Smooth muscle cell (in vitro differentiated cells): ENCODE measurements at regions not wholly inside any gene's neighbourhood (a gene's known extent, or its start where the extent isn't known, plus 50 kb on each side); places are given as distances from the start of the nearest gene placed in this dataset.

Experiments
- DNase-seq: peaks from one replicate; lab custom pipeline; 2025; ENCODE audit not compliant: unreplicated experiment; lab: John Stamatoyannopoulos, UW
- H2AFZ ChIP-seq: fragments of 200-600 bp; sonication (generic); 2 replicates; pipeline ENCODE4 v1.6.0; 2016; ENCODE audit warnings: antibody characterized with exemption, low read depth, mild to moderate bottlenecking
- H3F3A ChIP-seq: fragments of 200-600 bp; sonication (generic); 2 replicates; pipeline ENCODE4 v1.6.0; 2017; ENCODE audit warnings: antibody characterized with exemption, low read depth
- H3K27ac ChIP-seq: fragments of 200-600 bp; sonication (generic); 2 replicates; pipeline ENCODE4 v1.5.1; 2016; ENCODE audit warnings: low read depth, mild to moderate bottlenecking
- H3K27me3 ChIP-seq: fragments of 200-600 bp; sonication (generic); 2 replicates; pipeline ENCODE4 v1.6.1; 2016; ENCODE audit warnings: low read depth, mild to moderate bottlenecking
- H3K36me3 ChIP-seq: fragments of 200-600 bp; sonication (generic); 2 replicates; pipeline ENCODE4 v1.5.1; 2016; ENCODE audit warnings: low read depth
- H3K4me1 ChIP-seq: fragments of 200-600 bp; sonication (generic); 2 replicates; pipeline ENCODE4 v1.5.1; 2016; ENCODE audit warnings: low read depth
- H3K4me2 ChIP-seq: fragments of 200-600 bp; sonication (generic); 2 replicates; pipeline ENCODE4 v1.6.0; 2016; ENCODE audit warnings: mild to moderate bottlenecking
- H3K4me3 ChIP-seq: fragments of 200-600 bp; sonication (generic); 2 replicates; pipeline ENCODE4 v1.5.1; 2016; ENCODE audit warnings: mild to moderate bottlenecking
- H3K79me2 ChIP-seq: fragments of 200-600 bp; sonication (generic); 2 replicates; pipeline ENCODE4 v1.6.0; 2016; ENCODE audit warnings: low read depth, mild to moderate bottlenecking
- H3K9ac ChIP-seq: fragments of 200-600 bp; sonication (generic); 2 replicates; pipeline ENCODE4 v1.6.0; 2016; ENCODE audit warnings: low read depth
- H3K9me3 ChIP-seq: fragments of 200-600 bp; sonication (generic); replicated peaks from 2 replicates; pipeline ENCODE4 v1.5.1; 2016; ENCODE audit warnings: low read depth
- H4K20me1 ChIP-seq: fragments of 200-600 bp; sonication (generic); 2 replicates; pipeline ENCODE4 v1.6.0; 2016; ENCODE audit warnings: low read depth
- CTCF ChIP-seq: fragments of 200-600 bp; sonication (generic); IDR thresholded peaks from 2 replicates; pipeline ENCODE4 v1.5.1; 2017; ENCODE audit warnings: borderline replicate concordance, mild to moderate bottlenecking, antibody characterized with exemption; ENCODE audit not compliant: insufficient read depth, poor library complexity, severe bottlenecking
- WGBS: methylation state at CpG from one replicate; pipeline ENCODE4 v1.1.7; 2016; ENCODE audit warnings: low lambda C conversion rate; 5-methylcytosine and 5-hydroxymethylcytosine counted together

GRCh38 chr10:111275091-111275490 lies 198.3 kb downstream of the ADRA2A start:
- no peaks in the 10 kb centered on the region for H3F3A ChIP-seq
- no peaks in the 10 kb centered on the region for H3K9me3 ChIP-seq
- no peak overlapping the region for H3K4me2 ChIP-seq
- TF ChIP-seq CTCF: no peak
- H3K27me3 ChIP-seq: peaks cover 9% of the 10 kb centered on the region
- H3K79me2 ChIP-seq: no peaks in the 10 kb centered on the region
- H3K4me3 ChIP-seq: no peak overlapping the region
- no peak overlapping the region for H3K27ac ChIP-seq
- DNase-seq: no peak
- no peak overlapping the region for H3K9ac ChIP-seq
- H3K36me3 ChIP-seq: no peaks in the 10 kb centered on the region
- no peak overlapping the region for H2AFZ ChIP-seq
- H3K4me1 ChIP-seq: no peaks in the 10 kb centered on the region
- 86% methylated on average over 1 of the region's 1 CpG for WGBS
- H4K20me1 ChIP-seq: no peaks in the 10 kb centered on the region

GRCh38 chr10:111277661-111278060 lies 200.8 kb downstream of the ADRA2A start:
- no peaks in the 10 kb centered on the region for H3F3A ChIP-seq
- 85% methylated on average over 6 of the region's 6 CpGs for WGBS
- H3K27me3 ChIP-seq: peaks cover 9% of the 10 kb centered on the region
- H3K9ac ChIP-seq: no peak overlapping the region
- no peak overlapping the region for H3K27ac ChIP-seq
- no peak overlapping the region for H3K4me2 ChIP-seq
- no peaks in the 10 kb centered on the region for H3K4me1 ChIP-seq
- no peak overlapping the region for H2AFZ ChIP-seq
- H3K36me3 ChIP-seq: no peaks in the 10 kb centered on the region
- no peak for DNase-seq
- no peaks in the 10 kb centered on the region for H3K9me3 ChIP-seq
- no peak overlapping the region for H3K4me3 ChIP-seq
- TF ChIP-seq CTCF: no peak
- no peaks in the 10 kb centered on the region for H3K79me2 ChIP-seq
- H4K20me1 ChIP-seq: no peaks in the 10 kb centered on the region

- no peak overlapping the region for H3K9ac ChIP-seq
Measured at GRCh38 chr10:111278266-111278665, 201.4 kb downstream of the ADRA2A start.

More at GRCh38 chr10:111278266-111278665, 201.4 kb downstream of the ADRA2A start:
- H3K27ac ChIP-seq: no peak overlapping the region
- H2AFZ ChIP-seq: no peak overlapping the region
- no peak overlapping the region for H3K4me3 ChIP-seq
- H3K79me2 ChIP-seq: no peaks in the 10 kb centered on the region
- H3K27me3 ChIP-seq: peaks cover 9% of the 10 kb centered on the region
- TF ChIP-seq CTCF: no peak
- H3K4me1 ChIP-seq: no peaks in the 10 kb centered on the region
- no peaks in the 10 kb centered on the region for H4K20me1 ChIP-seq
- H3K9me3 ChIP-seq: no peaks in the 10 kb centered on the region
- no peaks in the 10 kb centered on the region for H3K36me3 ChIP-seq
- no peak overlapping the region for H3K4me2 ChIP-seq
- WGBS: 92% methylated on average over 3 of the region's 3 CpGs
- H3F3A ChIP-seq: no peaks in the 10 kb centered on the region
- DNase-seq: no peak
